ENCODE measurements at regions not wholly inside any gene's neighbourhood (a gene's known extent, or its start where the extent isn't known, plus 50 kb on each side); places are given as distances from the start of the nearest gene placed in this dataset.

- no peak for TF ChIP-seq SUZ12 (IDR thresholded peaks at IDR 0.05)
- no peak for TF ChIP-seq BHLHE40 (IDR thresholded peaks at IDR 0.05; ENCODE audit: borderline replicate concordance)
- TF ChIP-seq PKNOX1 (IDR thresholded peaks at IDR 0.05): no peak
Measured at GRCh38 chr2:20566331-20566730, 84.6 kb downstream of the HS1BP3 start.
